A204.1 (cell line): ENCODE measurements at regions not wholly inside any gene's neighbourhood (a gene's known extent, or its start where the extent isn't known, plus 50 kb on each side); places are given as distances from the start of the nearest gene placed in this dataset.
"Not testable (repeated sequence)": the region's sequence is repeated elsewhere in the genome, so short reads cannot be mapped to it uniquely, and the experiment has no call there.

Source experiments
- FAIRE-seq: peaks from 2 replicates; lab custom pipeline; 2012; peaks lifted over from hg19 to GRCh38; lab: Jason Lieb, UNC

GRCh38 chr14:53273671-53274072, 120.5 kb upstream of the DDHD1 start:
- no peak for FAIRE-seq

GRCh38 chr14:53265025-53265424, 111.9 kb upstream of the DDHD1 start:
- FAIRE-seq: no peak

- FAIRE-seq: no peak
These were observed 107.8 kb upstream of the DDHD1 start for GRCh38 chr14:53260928-53261327.

GRCh38 chr14:53260286-53260685, 107.2 kb upstream of the DDHD1 start:
- no peak for FAIRE-seq

- no peak for FAIRE-seq
These were observed 99.0 kb upstream of the DDHD1 start for GRCh38 chr14:53252141-53252540.

GRCh38 chr14:53249059-53249458, 95.9 kb upstream of the DDHD1 start:
- FAIRE-seq: no peak

GRCh38 chr14:53247596-53248370, 94.7 kb upstream of the DDHD1 start:
- no peak for FAIRE-seq

- FAIRE-seq: not testable (repeated sequence)
These were observed 89.8 kb upstream of the DDHD1 start for GRCh38 chr14:53242898-53243297.

GRCh38 chr14:53237488-53237887, 84.4 kb upstream of the DDHD1 start:
- no peak for FAIRE-seq

GRCh38 chr14:53236708-53237107, 83.6 kb upstream of the DDHD1 start:
- FAIRE-seq: no peak

- FAIRE-seq: no peak
These were observed 78.0 kb upstream of the DDHD1 start for GRCh38 chr14:53231171-53231570.

GRCh38 chr14:53228966-53229365, 75.8 kb upstream of the DDHD1 start:
- FAIRE-seq: no peak

- no peak for FAIRE-seq
These were observed 74.1 kb upstream of the DDHD1 start for GRCh38 chr14:53227154-53227718.

GRCh38 chr14:53226553-53226952, 73.4 kb upstream of the DDHD1 start:
- FAIRE-seq: no peak

GRCh38 chr14:53220914-53221313, 67.8 kb upstream of the DDHD1 start:
- FAIRE-seq: no peak

- FAIRE-seq: no peak
These were observed 65.0 kb upstream of the DDHD1 start for GRCh38 chr14:53218161-53218560.

GRCh38 chr14:53217316-53217994, 64.3 kb upstream of the DDHD1 start:
- no peak for FAIRE-seq

GRCh38 chr14:53216955-53217315, 63.8 kb upstream of the DDHD1 start:
- not testable (repeated sequence) for FAIRE-seq

- not testable (repeated sequence) for FAIRE-seq
These were observed 63.4 kb upstream of the DDHD1 start for GRCh38 chr14:53216478-53216877.

GRCh38 chr14:53215101-53215500, 62.0 kb upstream of the DDHD1 start:
- FAIRE-seq: no peak

GRCh38 chr14:53214384-53214783, 61.3 kb upstream of the DDHD1 start:
- FAIRE-seq: no peak

GRCh38 chr14:53213761-53214160, 60.6 kb upstream of the DDHD1 start:
- no peak for FAIRE-seq

- FAIRE-seq: no peak
These were observed 56.2 kb upstream of the DDHD1 start for GRCh38 chr14:53209370-53209769.
